HG03025 (cell line): ENCODE measurements at regions not wholly inside any gene's neighbourhood (a gene's known extent, or its start where the extent isn't known, plus 50 kb on each side); places are given as distances from the start of the nearest gene placed in this dataset.
"Not testable (repeated sequence)": the region's sequence is repeated elsewhere in the genome, so short reads cannot be mapped to it uniquely, and the experiment has no call there.

ENCODE experiments used
- ATAC-seq: cut with Tn5 transposase; IDR thresholded peaks from one replicate; pipeline ENCODE4 v1.9.1; 2021; ENCODE audit warnings: mild to moderate bottlenecking, moderate library complexity; ENCODE audit not compliant: unreplicated experiment, low FRiP score

GRCh38 chr14:25351269-25351668, 301.3 kb upstream of the STXBP6 start:
- no peak for ATAC-seq

- ATAC-seq = no peak
These were observed 300.9 kb upstream of the STXBP6 start for GRCh38 chr14:25350802-25351201.

- ATAC-seq = no peak
These were observed 300.1 kb upstream of the STXBP6 start for GRCh38 chr14:25350021-25350420.

- no peak for ATAC-seq
These were observed 299.3 kb upstream of the STXBP6 start for GRCh38 chr14:25349269-25349668.

GRCh38 chr14:25340882-25341281, 290.9 kb upstream of the STXBP6 start:
- no peak for ATAC-seq

GRCh38 chr14:25322784-25323183, 272.8 kb upstream of the STXBP6 start:
- no peak for ATAC-seq

GRCh38 chr14:25316007-25316406, 266.1 kb upstream of the STXBP6 start:
- not testable (repeated sequence) for ATAC-seq

GRCh38 chr14:25308244-25308643, 258.3 kb upstream of the STXBP6 start:
- ATAC-seq = no peak

- ATAC-seq = no peak
These were observed 254.0 kb upstream of the STXBP6 start for GRCh38 chr14:25303934-25304333.

GRCh38 chr14:25298238-25298637, 248.3 kb upstream of the STXBP6 start:
- ATAC-seq = no peak

- not testable (repeated sequence) for ATAC-seq
These were observed 240.2 kb upstream of the STXBP6 start for GRCh38 chr14:25290154-25290553.

- ATAC-seq = no peak
These were observed 224.6 kb upstream of the STXBP6 start for GRCh38 chr14:25274529-25274928.

GRCh38 chr14:25267186-25267585, 217.2 kb upstream of the STXBP6 start:
- ATAC-seq = no peak

GRCh38 chr14:25259470-25259869, 209.5 kb upstream of the STXBP6 start:
- no peak for ATAC-seq

GRCh38 chr14:25252793-25253192, 202.8 kb upstream of the STXBP6 start:
- no peak for ATAC-seq

GRCh38 chr14:25250516-25250915, 200.6 kb upstream of the STXBP6 start:
- ATAC-seq = no peak

- ATAC-seq = no peak
These were observed 197.7 kb upstream of the STXBP6 start for GRCh38 chr14:25247609-25248008.

GRCh38 chr14:25246751-25247150, 196.8 kb upstream of the STXBP6 start:
- ATAC-seq = no peak

GRCh38 chr14:25239170-25239569, 189.2 kb upstream of the STXBP6 start:
- no peak for ATAC-seq

- ATAC-seq = no peak
These were observed 187.9 kb upstream of the STXBP6 start for GRCh38 chr14:25237845-25238244.

GRCh38 chr14:25233613-25234012, 183.7 kb upstream of the STXBP6 start:
- no peak for ATAC-seq

GRCh38 chr14:25231004-25231403, 181.1 kb upstream of the STXBP6 start:
- ATAC-seq = no peak

GRCh38 chr14:25226214-25226613, 176.3 kb upstream of the STXBP6 start:
- ATAC-seq = no peak
